Fibroblast of skin of back (primary cell): ENCODE measurements at regions not wholly inside any gene's neighbourhood (a gene's known extent, or its start where the extent isn't known, plus 50 kb on each side); places are given as distances from the start of the nearest gene placed in this dataset.

Experiments used
- DNase-seq: peaks from one replicate; pipeline ENCODE4 v3.0.0-alpha.2; 2013

DNA sequence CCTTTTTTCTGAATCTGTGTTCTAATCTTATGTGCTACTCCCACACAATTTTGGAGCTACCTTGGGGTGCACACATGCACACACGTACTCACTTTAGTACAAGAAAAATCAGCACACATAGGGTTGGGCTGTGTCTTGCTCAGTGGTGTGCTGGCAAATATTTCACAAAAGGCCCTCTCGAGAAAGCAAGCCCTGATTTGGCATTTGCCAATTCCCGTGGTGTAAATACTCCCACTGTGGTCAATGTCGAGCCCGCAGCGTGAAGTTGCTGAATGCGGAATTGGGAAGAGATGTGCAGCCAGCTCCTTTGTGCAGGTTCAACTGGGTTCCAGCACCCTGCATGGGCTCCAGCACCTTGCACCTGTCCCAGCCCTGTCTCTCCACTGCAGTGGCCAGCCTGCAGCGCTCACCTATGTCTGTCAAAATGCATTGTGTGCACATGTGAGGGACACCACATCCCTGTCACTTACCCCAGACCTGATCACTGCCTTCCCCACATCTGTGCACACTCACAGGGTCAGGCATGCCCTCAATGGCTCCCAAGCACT lies 78.4 kb upstream of the WNT4 start:
- DNase-seq: no peak

DNA sequence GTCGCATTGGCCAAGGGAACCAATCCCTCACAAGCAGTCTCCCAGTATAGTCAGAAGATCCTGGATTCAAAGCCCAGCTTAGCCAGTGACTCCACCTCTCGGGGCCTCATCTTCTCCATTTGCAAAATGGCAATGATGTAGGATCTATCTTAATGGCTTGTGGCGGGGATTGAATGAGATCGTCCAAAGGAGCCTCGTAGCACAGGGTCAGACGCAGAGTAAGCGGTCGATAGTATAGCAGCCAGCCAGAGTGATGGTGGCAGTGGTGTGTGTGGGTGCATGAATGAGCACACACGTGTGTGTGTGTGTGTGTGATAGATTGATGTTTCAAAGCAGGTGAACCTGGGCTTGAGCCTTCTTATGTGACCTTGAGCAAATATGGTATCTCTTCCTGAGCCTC lies 79.8 kb upstream of the WNT4 start:
- DNase-seq: no peak

DNA sequence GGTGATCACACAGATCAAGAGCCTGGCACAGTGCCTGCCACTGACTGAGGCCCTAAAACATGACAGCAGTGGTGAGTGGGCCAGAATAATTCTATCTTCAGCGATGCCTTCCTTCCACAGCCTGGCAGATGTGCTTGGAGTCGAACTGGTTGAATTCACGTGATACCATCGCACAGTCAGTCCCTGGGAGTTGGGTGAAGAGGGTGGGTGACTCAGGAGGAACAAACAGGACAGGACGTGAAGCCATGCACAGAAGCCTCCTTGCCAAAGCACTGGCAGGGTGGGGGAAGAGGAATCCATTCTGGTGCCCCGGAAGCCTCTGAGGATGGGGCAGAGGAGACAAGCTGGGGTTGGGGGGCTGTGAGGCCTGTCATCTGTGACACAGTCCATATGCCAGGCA lies 80.3 kb upstream of the WNT4 start:
- DNase-seq: no peak

DNA sequence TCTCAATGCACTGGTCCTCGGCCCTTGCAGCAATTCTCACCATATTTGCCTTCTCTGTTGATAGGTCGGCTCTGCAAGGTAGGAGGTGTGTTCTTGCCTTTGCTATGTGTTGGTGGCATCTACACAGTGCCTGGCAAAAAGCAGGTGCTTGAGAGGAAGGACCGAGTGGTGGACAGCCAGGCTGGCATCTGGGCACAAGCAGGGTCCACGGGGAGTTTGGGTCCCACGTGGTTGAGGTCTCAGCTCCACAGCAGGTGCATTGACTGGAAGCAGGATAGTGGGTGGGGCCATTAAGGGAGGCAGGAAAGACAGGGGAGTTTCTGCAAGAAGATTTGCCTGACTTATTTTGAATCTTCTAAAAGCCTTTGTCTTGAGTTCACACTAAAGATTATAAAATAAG lies 81.2 kb upstream of the WNT4 start:
- DNase-seq: no peak

DNA sequence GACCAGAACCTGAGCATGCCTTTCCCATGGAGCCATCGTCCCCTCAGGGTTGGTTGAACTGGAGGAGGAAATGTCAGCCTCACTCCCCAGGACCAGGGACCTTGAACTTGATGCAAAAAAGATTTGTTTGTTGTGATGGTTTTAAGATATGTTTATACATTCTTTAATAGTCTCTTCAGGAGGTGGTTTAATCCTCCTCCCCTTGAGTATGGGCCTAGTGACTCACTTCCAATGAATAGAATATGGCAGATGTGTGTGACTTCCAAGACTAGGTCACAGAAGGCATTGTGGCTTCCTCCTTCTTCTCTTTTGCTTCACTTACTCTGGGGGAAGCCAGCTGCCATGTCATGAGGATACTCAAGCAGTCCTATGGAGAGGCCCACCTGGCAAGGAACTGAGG lies 81.7 kb upstream of the WNT4 start:
- no peak for DNase-seq

DNA sequence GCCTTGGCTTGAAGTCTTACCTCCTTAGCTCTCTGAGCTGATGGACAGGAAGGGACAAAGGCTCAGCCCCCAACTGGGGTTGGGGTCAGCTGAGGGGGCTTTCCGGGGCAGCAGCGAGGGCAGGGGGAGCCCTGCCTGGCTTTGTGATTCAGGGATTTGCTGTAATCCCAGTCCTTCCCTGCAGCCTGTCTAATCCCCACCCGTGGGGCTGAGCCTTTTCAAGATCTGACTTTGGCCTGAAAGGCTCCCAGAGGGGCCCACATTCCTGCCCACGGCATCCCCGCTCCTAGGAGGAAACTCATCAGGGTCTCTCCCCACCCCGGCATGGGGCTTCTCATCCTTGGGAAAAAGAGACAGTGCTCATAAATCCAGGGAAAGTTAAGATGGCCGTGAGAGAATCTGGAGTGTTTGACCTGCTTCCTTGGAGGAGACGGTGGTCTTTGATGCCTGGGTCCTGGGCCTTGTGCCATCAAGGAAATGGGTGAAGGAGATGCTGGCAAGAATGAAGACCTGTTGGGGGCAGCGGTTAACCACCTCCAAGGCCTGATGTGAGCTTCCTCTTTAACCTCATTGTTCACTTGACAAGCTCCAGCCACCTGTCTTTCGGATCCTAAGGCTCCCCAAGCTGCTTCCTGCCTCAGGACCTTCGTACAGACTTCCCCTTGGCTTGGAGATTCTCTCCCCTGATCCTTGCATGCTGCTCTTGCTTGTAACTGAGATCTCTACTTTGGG lies 83.1 kb upstream of the WNT4 start:
- DNase-seq: no peak

DNA sequence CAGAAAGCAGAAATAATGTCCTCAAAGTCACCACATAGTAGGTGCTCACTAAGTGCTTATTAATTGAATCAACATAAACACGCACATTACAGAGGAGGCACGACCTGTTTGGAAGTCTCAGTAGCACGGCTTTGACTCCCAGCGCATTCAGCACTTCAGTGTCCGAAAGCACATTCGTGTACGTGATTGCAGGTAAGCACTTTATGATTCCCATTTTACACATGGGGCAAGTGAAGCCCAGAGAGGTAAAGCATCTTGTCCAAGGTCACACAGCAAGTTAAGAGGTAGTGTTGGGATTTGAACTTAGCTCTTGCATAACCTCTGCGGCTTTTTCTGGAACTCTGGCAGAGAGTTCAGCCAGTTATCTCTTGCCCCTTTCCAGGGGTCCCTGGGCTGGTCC lies 85.2 kb upstream of the WNT4 start:
- no peak for DNase-seq

DNA sequence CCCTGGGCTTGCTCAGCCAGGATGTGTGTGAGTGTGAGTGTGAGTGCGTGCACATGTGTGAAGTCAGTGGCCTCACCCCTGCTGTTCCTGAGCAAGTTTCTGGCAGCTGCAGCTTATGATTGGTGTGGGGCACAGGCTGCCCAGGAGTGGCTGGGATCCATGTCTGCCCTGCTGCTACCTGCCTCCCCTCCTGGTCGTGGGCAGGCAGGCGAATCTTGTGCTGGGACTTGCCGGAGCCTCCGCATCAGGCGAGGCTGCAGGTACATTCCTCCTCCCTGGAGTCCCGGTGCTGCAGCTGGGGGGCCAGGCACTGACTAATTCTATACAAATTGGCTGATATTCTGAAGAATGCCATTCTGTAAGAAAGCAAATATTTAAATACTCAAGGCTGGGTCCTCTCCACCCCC lies 85.6 kb upstream of the WNT4 start:
- DNase-seq: no peak

DNA sequence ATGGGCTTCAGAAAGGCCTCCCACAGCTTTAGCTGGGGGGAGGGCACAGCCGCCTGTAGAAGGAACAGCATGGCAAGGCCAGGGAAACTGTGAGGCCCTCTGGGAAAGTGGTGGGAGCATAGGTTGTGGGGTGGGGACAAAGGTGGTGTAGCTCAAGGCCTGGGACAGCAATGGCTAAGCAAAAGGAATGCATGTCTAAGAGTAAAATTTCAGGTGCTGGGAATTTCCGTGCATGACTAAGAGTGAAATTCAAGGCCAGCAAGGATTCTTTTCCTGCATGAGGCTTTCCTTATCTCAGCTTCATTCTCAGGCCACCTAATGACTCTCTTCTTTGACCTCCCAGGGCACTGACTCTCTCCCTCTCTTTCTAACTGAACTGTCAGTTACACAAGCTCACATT lies 86.5 kb upstream of the WNT4 start:
- peak; percentile 12 for DNase-seq

DNA sequence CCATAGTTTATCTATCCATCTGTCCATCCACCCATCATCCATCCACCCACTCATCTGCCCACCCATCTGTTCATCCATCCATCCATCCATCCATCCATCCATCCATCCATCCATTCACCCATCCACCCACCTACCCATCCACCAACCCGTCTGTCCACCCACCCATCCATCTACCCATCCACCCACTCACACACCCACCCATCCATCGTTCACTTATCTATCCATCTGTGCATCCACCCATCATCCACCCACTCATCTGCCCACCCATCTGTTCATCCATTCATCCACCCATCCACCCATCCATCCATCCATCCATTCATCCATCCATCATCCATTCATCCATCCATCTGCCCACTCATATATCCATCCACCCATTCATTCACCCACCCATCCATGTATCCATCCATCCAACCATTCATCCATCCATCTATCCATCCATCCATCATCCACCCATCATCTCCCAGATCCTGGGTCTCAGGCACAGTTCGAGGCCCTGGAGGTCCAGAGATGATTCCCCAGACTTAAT lies 88.2 kb upstream of the WNT4 start:
- DNase-seq: no peak

DNA sequence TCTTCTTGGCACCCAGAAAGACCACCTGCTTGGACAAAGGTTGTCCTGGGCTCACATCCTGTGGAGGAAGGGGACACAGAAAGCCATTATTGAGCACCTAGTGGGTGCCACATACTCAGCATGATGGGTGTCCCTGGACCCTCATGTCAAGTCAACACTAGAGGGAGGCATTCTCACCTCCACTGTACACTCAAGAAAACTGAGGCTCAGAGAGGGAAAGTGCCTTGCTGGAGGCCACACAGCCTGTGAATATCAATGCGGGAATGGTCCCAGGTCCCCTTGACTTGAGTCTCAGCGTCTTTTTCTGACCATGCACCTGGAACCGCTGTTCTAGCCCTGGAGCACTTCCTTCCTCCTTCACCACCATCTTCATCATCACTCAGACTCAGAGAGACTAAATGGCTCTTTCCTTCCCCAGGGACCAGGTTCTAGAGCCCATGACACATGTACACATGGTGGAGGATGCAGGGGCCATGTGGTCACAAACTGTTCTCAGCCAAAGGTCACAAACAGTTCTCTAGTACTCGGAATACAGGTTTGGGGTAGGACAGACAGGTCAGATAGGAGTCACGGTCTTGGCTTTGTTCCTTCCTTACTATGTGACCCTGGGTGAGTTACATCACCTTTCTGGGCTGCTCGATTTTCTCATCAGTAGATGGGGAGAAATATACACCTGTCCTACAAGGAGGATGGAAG lies 89.2 kb upstream of the WNT4 start:
- no peak for DNase-seq

DNA sequence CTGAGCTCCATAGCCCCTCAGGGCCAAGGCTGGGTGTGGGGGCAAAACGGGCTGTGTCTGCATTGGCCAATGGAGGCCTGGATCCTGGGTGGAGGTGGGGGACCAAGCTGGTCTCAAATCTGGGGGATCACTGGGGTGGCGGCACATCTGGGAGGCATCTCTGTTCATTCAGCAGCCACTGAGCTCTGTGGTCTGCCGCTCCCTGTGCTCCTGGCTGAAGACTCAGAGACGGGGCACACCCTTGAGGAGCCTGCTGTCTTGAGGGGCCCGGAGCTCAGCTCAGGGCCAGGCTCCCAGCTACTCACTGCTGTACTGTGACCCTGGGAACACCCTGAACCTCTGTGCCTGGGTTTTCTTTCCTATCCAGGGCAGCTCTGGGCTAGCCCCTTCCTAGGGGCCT lies 90.3 kb upstream of the WNT4 start:
- no peak for DNase-seq

DNA sequence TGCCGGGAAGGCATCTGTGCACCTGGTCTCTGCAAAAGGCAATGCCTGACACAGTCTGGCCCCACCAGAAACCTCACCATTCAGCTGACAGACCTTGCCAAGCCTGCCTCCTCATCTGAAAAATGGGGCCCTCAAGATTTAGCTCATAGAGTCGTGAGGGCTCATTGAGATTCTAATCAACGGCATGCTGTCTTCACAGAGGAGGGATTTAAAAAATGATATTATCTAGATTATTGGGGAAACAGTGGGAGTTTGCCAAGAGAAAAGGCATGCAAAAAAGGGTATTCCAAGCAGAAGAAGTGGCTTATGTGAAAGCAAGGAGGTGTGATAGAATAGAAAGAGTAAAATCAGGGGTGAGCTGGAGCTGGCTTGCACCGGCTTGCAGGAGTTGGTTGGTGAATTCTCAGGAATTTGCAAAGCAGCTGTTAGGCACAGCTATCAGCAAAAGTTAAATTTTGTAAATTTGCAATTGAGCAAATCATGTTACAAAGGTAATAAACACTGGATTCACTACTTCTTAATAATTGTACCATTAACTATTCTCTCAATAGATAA lies 91.7 kb upstream of the WNT4 start:
- no peak for DNase-seq

DNA sequence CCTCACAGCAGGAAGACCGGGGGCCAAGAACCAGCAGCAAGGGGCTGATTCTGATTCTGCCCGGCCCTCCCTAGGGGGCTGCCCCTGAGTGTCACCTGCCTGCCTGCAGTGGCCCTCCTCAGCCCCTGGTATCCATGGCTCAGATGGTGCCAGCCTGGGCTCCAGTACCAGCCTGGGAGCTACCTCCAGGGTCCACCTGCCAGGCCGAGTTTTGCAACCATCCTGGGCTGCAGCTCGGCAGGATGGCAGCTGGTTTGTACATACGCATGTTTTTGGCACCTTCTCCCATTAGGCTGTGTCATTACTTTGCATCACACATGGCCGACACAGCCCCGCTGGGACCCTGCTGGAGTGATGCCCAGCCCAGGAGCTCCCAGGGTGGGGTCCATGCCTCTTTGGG lies 93.3 kb upstream of the WNT4 start:
- DNase-seq: no peak

DNA sequence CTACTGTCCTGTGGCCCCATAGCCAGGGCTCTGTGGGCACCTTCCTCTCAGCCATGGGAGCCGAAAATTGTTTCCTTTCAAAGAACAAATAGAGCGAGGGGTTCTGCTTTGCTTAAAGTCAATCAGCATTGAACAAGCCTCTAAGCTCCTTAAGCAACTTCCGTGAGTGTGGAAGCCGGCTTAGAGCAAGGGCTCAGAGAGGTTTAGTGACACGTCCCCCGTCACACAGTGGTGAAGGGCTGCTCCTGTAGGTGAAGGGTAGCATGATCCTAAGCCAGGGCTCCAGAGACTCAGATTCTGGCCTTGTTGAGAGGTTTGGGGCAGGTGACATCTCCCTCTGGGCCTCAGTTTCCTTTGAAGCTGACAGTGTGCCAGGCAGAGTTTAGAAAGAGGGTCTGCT lies 94.0 kb upstream of the WNT4 start:
- no peak for DNase-seq

DNA sequence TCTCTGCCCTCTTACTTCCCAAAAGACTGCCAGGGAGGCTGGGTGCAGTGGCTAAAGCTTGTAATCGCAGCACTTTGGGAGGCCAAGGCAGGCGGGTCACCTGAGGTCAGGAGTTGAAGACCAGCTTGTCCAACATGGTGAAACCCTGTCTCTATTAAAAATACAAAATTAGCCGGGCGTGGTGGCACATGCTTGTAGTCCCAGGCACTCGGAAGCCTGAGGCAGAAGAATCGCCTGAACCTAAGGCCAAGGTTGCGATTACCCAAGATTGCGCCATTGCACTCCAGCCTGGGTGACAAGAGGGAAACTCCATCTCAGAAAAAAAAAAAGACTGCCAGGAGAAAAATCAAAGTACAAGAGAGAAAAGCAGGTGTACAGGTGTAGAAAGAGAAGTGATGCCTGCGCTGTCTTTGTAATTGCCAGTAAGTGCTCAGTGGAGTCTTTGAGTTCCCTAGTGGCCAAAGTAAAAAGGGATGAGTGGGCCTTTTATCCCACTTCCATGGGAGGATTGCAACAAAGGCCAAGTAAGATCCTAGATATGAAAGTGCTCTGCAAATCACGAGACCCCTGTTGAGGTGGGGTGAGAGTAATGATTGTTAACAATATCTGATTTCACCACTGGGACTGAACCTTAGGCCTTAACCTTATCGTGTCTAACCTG lies 94.7 kb upstream of the WNT4 start:
- no peak for DNase-seq

DNA sequence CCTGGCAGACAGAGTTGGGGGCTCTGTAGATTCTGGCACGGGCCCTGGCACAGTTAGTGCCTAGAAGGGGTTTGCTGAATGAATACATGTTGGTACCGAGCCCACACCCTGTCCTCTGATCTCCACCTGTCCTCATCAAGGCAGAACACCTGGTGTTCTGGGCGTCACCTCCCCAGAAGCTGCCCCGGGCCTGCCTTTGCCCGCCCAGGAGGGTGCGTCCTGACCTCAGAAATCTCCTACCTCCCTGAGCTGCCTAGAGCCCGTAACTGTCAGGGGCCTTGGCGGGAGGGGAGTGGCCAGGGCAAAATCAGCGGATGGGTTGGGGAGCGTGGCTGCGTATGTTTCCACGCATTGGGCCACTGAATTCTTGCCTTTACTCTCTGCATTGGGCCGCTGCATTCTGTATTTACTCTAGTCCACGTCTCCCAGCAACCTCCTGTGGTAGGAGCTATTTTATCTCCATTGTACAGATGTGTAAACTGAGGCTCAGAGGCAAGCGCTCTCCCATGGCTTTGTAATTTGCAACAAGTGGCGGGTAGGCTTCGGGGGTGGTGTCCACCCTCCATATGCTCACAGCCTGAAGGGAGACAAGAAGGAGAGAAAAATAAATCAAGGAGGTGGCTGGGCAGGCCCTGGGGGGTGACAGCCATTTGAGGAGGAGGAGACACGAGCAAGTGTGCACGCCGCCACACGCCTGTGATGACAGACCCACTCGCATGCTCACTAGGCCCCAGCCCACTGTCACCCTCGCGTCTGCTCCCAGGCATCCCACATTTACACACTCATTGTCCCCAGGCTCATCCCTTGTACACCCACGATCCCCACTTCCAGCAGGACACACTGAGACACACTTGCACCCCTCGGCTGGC lies 95.7 kb upstream of the WNT4 start:
- no peak for DNase-seq

DNA sequence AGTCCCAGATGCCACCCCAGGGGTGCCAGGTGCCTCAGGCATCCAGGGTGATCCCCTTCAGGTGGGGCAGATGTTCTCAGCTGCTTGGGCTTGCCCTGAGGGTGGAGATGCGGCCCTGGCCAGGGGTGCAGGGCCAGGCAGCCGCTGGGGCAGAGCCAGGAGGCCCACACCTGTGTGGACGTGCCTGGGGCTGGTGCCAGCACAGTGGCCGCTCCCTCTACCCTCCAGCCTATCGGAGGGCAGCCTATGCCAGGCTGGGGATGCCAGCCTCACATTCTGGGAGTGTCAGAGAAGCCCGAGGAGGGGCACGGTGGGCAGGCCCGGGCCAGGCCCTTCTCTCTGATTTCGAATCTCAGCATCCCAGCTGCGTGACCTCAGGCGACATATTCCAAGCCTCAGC lies 96.5 kb upstream of the WNT4 start:
- DNase-seq: no peak

DNA sequence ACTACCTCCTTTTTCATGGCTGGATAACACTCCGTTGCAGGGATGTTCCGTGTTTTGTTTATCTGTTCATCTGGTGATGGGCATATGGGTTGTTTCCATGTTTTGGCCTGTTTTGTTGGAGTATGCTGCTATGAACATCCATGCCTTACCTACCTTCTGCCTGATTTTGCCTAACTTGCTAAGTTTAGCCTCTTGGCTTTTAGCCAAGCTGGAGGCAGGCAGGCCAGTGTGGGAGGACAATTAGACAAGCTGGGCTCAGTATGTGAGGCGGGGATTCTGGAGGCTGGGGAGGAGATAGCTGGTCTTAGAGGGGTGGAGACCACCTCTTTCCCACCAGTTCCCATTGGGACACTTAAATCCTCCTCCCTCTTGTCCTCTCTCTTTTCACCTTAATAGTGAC lies 98.4 kb upstream of the WNT4 start:
- DNase-seq: no peak

DNA sequence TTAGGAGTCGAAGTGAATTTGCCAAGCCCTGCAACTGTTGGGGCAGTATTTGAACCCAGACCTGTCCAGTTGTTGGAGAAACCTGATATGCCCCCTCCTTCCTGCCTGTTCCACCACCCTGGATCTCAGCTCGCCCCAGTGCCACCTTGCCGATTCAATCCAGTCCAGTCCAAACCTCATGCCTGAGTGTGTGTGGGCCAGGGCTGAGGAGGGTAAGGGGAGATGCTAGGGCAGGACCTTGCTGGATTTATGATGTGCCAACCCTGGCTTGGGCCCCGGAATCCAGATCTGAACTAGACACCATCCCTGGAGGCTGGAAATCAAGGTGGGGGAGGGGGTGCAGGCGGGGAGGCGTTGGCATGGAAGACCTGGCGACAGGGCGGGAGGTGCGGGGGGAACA lies 98.9 kb upstream of the WNT4 start:
- no peak for DNase-seq

DNA sequence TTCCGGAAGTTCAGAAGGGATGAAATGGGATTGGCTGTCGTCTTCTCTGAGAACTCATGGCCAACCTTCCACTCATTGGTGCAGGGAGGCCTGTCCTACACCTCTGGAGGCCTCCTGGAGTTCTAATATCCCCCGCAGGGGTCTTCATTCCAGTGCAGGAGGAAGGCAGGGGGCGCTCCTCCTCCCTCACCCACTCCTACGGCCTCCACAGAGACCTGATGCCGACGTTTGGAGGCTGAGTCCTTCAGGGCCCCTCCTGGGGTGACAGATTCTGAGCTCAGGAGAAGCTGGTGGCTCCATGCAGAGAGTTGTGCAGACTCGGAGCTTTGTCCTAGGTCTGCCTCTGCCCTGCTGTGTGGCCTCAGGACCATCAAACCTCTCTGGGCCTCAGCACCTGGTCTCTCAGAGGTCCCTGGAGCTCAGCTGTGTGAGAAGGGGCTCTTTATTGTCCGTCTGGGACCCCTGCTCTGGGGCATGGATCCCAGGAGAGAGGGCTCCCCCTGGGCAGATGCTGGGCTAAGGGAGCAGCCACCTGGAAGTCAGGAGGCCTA lies 102.3 kb upstream of the WNT4 start:
- no peak for DNase-seq

DNA sequence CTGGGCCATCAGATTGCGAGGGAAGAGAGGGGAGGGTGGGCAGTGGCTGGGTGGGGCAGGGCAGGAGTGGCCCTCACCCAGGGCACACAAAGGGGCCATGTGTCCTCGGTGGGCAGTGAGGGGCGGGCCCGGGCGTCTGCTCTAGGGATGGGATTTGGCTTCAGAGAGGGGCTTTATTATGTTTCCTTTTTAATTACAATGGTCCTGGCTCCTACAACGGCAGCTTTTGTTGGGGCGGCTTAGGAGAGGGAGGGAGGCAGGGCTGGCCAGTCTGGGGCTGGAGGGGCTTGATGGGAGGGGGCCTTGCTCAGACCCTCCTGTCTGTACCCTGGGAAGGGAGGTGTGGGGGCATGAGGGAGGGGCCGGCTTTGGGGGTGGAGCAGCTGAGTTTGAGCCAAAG lies 102.8 kb upstream of the WNT4 start:
- DNase-seq: no peak
